ENCODE measurements at regions not wholly inside any gene's neighbourhood (a gene's known extent, or its start where the extent isn't known, plus 50 kb on each side); places are given as distances from the start of the nearest gene placed in this dataset.

- TF ChIP-seq STAT1 (IDR thresholded peaks at IDR 0.05; ENCODE audit: unreplicated experiment) (no peak), ZNF462 (CRISPR knock-in tag; IDR thresholded peaks at IDR 0.05) (no peak), CTCF (conservative IDR thresholded peaks at IDR 0.05; ENCODE audit: low read depth in 2 of 2) (no peak), EZH2phosphoT487 (IDR thresholded peaks at IDR 0.05; ENCODE audit: unreplicated experiment) (no peak), NANOG (IDR thresholded peaks at IDR 0.05; ENCODE audit: borderline replicate concordance) (no peak), EZH2 (IDR thresholded peaks at IDR 0.05; ENCODE audit: low read depth, unreplicated experiment) (no peak), ZNF331 (CRISPR knock-in tag; IDR thresholded peaks at IDR 0.05; ENCODE audit: low read depth) (no peak), JUNB (IDR thresholded peaks at IDR 0.05; ENCODE audit: unreplicated experiment) (no peak), REST (IDR thresholded peaks at IDR 0.05; ENCODE audit: unreplicated experiment) (no peak), CREB1 (CRISPR knock-in tag; IDR thresholded peaks at IDR 0.05; ENCODE audit: low read depth) (no peak), ETS1 (IDR thresholded peaks at IDR 0.05) (no peak), ZNF114 (CRISPR knock-in tag; IDR thresholded peaks at IDR 0.05) (no peak), POLR2AphosphoS5 (IDR thresholded peaks at IDR 0.05; ENCODE audit: low read depth) (no peak)
- no peaks in the 10 kb centered on the region for H3F3A ChIP-seq (replicated peaks; ENCODE audit: low read depth)
- peaks cover 9% of the 10 kb centered on the region; the same call in 1 of the 2 replicates for H3K27me3 ChIP-seq (ENCODE audit: insufficient read depth)
- no peaks in the 10 kb centered on the region for H3K36me3 ChIP-seq (ENCODE audit: insufficient read depth)
- Mint-ChIP-seq H3K27me3 (ENCODE audit: insufficient read depth, low read depth, poor library complexity) (peaks cover 10% of the 10 kb centered on the region), H3K4me1 (peaks cover 21% of the 10 kb centered on the region; the same call in 2 of the 3 replicates), H3K27ac (peak overlapping the region; percentile 47; the same call in 1 of the 2 replicates), H3K4me3 (peak overlapping the region; percentile 84), H3K36me3 (ENCODE audit: low read depth) (peaks cover 5% of the 10 kb centered on the region; the same call in 1 of the 3 replicates), H3K9me3 (no peaks in the 10 kb centered on the region)
- peak overlapping the region; percentile 96 for H3K4me3 ChIP-seq
- ATAC-seq, result no peak
- no peak overlapping the region for H3K27ac ChIP-seq (ENCODE audit: low read depth)
- H3K4me1 ChIP-seq (ENCODE audit: insufficient read depth), result peaks cover 6% of the 10 kb centered on the region
- no peaks in the 10 kb centered on the region for H4K20me1 ChIP-seq (replicated peaks; ENCODE audit: insufficient read depth)
- DNase-seq (ENCODE audit: low spot score), result no peak
- H3K9me2 ChIP-seq (ENCODE audit: insufficient read depth), result no peaks in the 10 kb centered on the region
- H3K4me2 ChIP-seq, result peak overlapping the region; percentile 74
- H3K79me2 ChIP-seq (replicated peaks; ENCODE audit: insufficient read depth), result peaks cover 57% of the 10 kb centered on the region
- no peak overlapping the region for H2AFZ ChIP-seq
Measured at GRCh38 chr6:138690975-138691594, 82.5 kb upstream of the CCDC28A start.

Data from GM23338 (cell line).